T47D (cell line): ENCODE measurements at regions not wholly inside any gene's neighbourhood (a gene's known extent, or its start where the extent isn't known, plus 50 kb on each side); places are given as distances from the start of the nearest gene placed in this dataset.
A peak's percentile ranks its signal among the peaks of the same experiment; 100 is the strongest.
"Not testable (repeated sequence)": the region's sequence is repeated elsewhere in the genome, so short reads cannot be mapped to it uniquely, and the experiment has no call there.

Experiments used
- DNase-seq, 2 experiments: peaks; one replicate each; pipeline versions ENCODE4 v3.0.0 to v3.0.0-alpha.2; 2011 to 2012; ENCODE audit warnings: low read depth in 1 of 2, low spot score in 1 of 2
- JUND ChIP-seq: IDR thresholded peaks from 2 replicates; pipeline ENCODE4 v1.6.1; 2012; ENCODE audit warnings: low read depth
- in situ Hi-C: cut with HindIII; loops from 2 replicates; pipeline ENCODE4 v1.10.0; 2016; ENCODE audit warnings: low sequenced_read_pairs, low pct_unique_long_range_greater_than_20kb

GRCh38 chr4:116726523-116726922 lies 358.9 kb downstream of the TRAM1L1 start:
- in situ Hi-C loops, result no loop called here
- no peak for TF ChIP-seq JUND
- no peak for DNase-seq

GRCh38 chr4:116724249-116724648 lies 361.1 kb downstream of the TRAM1L1 start:
- in situ Hi-C loops, result no loop called here
- DNase-seq, result no peak
- no peak for TF ChIP-seq JUND

GRCh38 chr4:116705466-116705865 lies 379.9 kb downstream of the TRAM1L1 start:
- no peak for DNase-seq
- in situ Hi-C loops, result no loop called here
- no peak for TF ChIP-seq JUND

GRCh38 chr4:116702949-116703348 lies 382.4 kb downstream of the TRAM1L1 start:
- in situ Hi-C loops, result no loop called here
- peak; percentile 25 to 62 for DNase-seq
- TF ChIP-seq JUND, result no peak

- DNase-seq, result no peak
- no peak for TF ChIP-seq JUND
- in situ Hi-C loops, result no loop called here
Measured at GRCh38 chr4:116688536-116688935, 396.8 kb downstream of the TRAM1L1 start.

- no peak for DNase-seq
- in situ Hi-C loops, result no loop called here
- TF ChIP-seq JUND, result no peak
Measured at GRCh38 chr4:116668190-116668589, 417.2 kb downstream of the TRAM1L1 start.

GRCh38 chr4:116665716-116666115 lies 419.7 kb downstream of the TRAM1L1 start:
- in situ Hi-C loops, result no loop called here
- no peak for TF ChIP-seq JUND
- no peak for DNase-seq

GRCh38 chr4:116664198-116664597 lies 421.2 kb downstream of the TRAM1L1 start:
- TF ChIP-seq JUND, result no peak
- peak in 1 of 2 experiments; percentile 11 for DNase-seq
- in situ Hi-C loops, result no loop called here

- in situ Hi-C loops, result no loop called here
- no peak for DNase-seq
- TF ChIP-seq JUND, result no peak
Measured at GRCh38 chr4:116639070-116639577, 446.3 kb downstream of the TRAM1L1 start.

GRCh38 chr4:116638592-116638991 lies 446.8 kb downstream of the TRAM1L1 start:
- in situ Hi-C loops, result no loop called here
- TF ChIP-seq JUND, result no peak
- no peak for DNase-seq

- DNase-seq, result no peak
- in situ Hi-C loops, result no loop called here
- TF ChIP-seq JUND, result no peak
Measured at GRCh38 chr4:116636917-116637316, 448.5 kb downstream of the TRAM1L1 start.

- DNase-seq, result no peak
- no peak for TF ChIP-seq JUND
- in situ Hi-C loops, result no loop called here
Measured at GRCh38 chr4:116632269-116632668, 453.1 kb downstream of the TRAM1L1 start.

- in situ Hi-C loops, result no loop called here
- no peak for DNase-seq
- no peak for TF ChIP-seq JUND
Measured at GRCh38 chr4:116628598-116628997, 456.8 kb downstream of the TRAM1L1 start.

- in situ Hi-C loops, result no loop called here
- DNase-seq, result no peak
- no peak for TF ChIP-seq JUND
Measured at GRCh38 chr4:116627545-116627944, 457.8 kb downstream of the TRAM1L1 start.

GRCh38 chr4:116619508-116619907 lies 465.9 kb downstream of the TRAM1L1 start:
- in situ Hi-C loops, DNase-seq: not testable (repeated sequence)
